Right ventricle myocardium superior (tissue), 1 donor: ENCODE measurements at regions not wholly inside any gene's neighbourhood (a gene's known extent, or its start where the extent isn't known, plus 50 kb on each side); places are given as distances from the start of the nearest gene placed in this dataset.

Experiments
- ATAC-seq: fragments of 200-7000 bp; cut with Tn5 transposase; one replicate; pipeline ENCODE4 v1.9.1; 2020; ENCODE audit warnings: mild to moderate bottlenecking; ENCODE audit not compliant: poor library complexity
- DNase-seq: peaks from one replicate; pipeline ENCODE4 v3.0.0-alpha.2; 2020
- intact Hi-C: fragments of 100-400 bp; cut with DNase I; formaldehyde crosslinking; loops from one replicate; pipeline ENCODE4 v1.11.2; 2022
- donor health status: DM: no; HTN: yes; CAD: no; lungs with severe emphysema.

DNA sequence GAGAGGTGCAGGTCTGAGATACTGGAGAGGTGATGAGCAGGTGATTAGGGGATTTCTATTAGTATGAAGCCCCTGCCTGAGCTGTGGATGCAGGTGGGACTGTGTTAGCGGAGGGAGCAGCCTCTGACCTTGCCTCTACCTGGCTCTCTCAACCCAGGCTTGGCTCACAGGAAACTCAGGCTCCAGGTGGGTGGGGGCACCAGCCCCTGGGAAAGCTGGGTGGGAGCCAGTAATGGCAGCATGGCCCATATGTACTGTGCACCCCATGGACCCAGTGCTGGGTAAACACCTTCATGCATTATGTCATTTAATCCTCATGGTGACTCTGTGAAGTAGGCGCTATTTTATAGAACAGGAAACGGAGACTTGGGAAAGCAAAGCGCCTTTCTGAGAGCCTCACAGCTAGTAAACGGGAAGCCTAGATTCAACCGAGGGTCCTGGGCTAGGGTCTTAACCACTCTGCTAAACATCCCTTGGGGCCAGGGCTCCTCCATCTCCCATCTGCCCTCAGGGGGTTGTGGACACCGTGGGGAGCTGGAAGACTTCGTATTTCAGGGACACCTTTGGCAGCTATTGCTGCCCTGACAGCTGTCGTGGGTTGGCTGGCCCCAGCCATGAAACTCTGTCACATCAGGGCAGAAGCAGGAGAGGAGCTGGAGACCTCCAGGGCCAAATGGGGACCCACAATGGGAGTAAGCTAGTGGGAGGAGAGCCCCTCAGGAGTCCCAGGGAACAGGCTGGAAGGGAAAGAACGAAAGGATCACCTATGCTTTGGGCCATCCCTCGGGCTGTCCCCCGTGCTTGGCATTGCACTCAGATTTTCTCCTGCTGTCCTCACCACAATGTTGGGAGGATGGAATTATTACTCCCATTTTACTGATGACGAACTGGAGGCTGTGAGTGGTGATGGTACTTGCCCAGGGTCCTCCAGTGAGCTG lies 59.6 kb upstream of the CSF3R start:
- intact Hi-C loops: no loop called here
- DNase-seq (no peak), ATAC-seq (no peak)

DNA sequence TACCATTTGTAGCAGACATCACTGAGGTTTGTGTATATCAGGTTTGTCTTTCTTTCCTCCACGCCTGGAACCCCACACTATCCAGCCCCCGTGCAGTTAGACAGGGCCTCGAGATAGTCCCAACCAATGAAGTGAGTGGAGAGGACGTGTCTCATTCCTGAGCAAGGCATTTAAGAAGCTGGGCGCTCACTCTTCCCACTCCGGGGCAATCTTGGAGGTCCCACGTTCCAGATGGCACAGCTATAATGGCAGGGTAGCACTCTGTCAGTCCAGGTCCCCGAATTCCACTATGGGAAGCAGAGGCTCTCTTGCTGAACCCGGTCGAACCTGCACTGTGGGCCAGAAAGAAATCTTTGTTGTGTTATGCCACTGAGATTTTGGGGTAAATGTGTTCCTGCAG lies 57.3 kb upstream of the CSF3R start:
- ATAC-seq (no peak), DNase-seq (no peak)
- intact Hi-C loops: no loop called here

DNA sequence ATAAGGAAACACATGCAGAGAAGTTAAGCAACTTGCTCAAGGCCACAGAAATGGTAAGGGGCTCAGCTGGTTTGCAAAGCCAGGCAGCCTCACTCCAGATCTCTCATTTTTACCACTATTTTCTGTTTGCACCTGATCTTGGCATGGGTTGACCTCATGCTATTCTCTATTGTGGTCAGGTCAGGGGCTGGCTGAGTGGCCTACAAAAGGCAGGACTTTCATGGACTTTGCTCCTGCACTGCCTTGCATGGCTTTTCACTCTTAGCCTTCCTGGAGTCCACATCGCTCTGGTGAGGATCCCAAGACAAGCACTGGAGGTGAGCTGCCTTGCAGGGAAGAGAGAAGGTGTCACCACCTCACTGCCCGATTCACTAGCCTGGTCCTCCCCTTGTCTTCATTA lies 56.8 kb upstream of the CSF3R start:
- DNase-seq (no peak), ATAC-seq (no peak)
- intact Hi-C loops: no loop called here

DNA sequence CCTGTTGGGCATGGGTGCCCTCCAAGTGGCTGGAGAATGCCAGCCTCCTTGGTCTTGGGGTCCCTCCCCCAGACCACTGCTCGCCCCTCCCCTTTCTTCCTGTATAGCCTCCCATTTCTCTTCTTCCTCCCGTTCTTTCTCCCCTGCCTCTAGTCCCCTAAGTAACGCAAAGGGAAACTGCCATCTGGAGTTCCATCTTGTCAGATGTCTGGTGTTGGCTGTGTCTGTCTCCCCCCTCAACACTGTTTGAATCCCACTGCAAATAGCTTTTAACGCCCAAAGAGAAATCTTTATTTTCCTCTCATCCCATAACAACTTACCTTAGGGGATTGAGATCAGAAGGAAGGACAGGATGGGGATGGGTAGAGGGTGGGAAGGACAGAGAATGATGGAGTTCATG lies 55.3 kb upstream of the CSF3R start:
- intact Hi-C loops: no loop called here
- DNase-seq (no peak), ATAC-seq (no peak)

DNA sequence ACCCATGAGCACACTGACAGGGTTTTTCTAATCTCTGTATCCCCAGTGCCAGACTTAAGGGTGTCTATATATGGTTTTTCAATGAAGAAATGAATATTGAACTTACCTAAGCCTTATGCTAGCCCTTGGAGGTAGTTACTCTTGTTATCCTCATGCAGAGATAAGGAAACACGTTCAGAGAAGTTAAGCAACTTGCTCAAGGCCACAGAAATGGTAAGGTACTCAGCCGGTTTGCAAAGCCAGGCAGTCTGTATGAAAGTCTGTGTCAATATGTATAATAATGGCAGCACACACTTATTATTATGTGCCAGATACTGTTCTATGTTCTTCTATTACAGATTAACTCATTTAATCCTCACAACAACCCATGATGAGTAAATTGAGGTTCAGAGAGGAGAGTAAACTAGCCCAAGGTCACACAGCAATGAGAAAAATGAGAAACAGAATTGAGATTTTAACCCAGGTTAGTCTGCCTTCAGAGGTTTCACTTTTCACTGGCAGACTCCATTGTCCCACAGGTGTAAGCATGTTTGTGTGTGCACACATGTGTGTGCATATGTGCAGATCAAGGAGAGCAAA lies 54.6 kb upstream of the CSF3R start:
- intact Hi-C loops: no loop called here
- ATAC-seq (no peak), DNase-seq (no peak)

DNA sequence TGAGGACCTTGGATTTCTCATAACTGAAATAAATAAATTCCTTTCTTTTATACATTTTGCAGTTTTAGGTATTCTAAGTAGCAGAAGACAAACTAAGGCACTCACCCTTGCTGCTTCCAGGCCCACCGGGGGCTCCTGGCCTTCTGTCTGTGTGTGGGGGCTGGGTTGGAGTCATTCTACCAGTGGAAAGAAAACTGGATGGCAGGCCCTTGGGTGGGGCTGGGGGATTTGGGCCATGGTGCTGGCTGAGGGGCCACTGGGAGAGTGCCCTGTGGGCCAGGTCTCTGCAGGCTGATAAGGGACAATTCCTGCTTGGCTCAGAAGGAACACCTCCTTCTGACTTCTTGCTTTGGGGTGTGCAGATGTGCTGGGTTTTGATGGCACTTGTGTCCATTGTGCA lies 54.0 kb upstream of the CSF3R start:
- DNase-seq: no peak
- no peak for ATAC-seq
- intact Hi-C loops: no loop called here

DNA sequence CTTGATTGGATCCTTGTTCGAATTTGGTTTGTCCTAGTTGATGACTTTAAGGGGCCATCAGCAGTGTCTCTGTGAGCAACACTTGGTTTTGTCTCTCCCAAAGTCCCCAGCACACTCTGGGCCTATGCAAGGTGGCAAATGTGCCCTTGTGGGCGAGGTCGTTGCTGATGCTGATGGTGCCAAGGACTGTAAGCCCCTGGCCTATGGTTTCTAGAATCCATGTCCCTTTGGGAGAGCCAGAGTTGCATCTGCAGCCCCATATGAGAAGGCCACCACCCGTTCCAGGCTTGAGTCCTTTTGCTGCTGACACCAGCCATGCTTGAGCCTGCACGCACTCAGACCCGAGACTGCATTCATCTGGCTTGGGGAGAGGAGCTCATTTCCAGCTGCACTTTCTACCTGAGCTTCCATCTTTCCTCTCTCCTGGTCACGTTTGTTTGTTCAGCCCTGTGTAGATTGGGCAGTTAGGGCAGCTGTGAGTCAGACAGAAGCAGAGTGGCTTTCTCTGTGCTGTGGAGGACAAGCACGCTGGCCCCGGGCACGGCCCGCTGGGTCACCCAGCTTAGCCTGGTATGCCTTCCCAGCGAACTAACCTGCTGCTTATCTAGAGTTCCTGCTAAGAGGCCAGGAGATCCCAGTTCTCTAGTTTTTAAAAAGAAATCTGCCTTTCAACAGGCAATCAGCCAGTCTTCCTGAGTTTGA lies 52.1 kb upstream of the CSF3R start:
- DNase-seq (no peak), ATAC-seq (no peak)
- intact Hi-C loops: no loop called here

DNA sequence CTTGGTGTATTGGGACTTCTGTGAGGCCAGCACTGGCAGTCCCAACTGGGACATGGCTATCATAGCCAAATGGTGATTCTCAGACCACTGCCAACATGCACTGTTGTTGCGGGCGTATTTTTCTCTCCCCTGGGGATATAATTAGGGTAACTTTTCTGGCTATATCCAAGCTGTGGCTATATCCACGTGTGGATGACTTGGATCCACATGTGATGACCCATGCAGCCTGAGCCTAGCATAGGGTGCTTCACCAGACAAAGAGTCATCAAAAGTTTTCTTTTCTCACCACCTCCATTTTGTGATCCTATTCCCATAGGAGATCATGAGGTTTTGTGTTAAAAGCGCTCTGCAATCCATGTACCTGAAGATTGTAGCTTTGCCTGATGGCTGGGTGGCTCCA lies 51.2 kb upstream of the CSF3R start:
- intact Hi-C loops: no loop called here
- DNase-seq (no peak), ATAC-seq (no peak)

DNA sequence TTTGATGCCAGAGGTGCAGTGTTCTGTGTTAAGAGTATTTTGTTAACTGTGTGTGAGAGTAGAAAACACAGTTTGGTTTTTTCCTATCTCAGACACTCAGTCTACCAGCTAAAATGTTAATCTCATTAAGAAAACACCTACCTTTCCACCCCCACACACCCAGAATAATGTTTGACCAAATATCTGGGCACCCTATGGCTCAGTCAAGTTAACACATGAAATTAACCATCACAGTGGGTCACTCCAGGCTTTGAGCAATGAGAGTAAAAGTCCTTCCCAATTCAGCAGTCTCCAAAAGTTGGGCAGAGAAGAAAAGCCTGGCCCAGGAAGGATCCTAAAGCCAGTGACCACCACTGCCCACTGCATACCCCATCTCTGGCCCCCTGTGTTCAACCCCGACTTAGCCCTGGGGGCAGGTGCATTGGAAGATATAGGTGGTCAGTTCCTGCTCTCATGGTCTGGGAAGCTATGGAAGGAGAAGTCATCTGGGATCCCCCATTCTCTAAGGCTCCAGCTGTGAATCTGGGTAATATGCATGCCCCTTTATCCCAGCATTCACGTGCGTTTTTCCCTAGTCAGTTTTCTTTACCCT lies 50.2 kb upstream of the CSF3R start:
- no peak for DNase-seq
- no peak for ATAC-seq
- intact Hi-C loops: no loop called here
